Posterior vena cava (tissue), 2 donors: ENCODE measurements at regions not wholly inside any gene's neighbourhood (a gene's known extent, or its start where the extent isn't known, plus 50 kb on each side); places are given as distances from the start of the nearest gene placed in this dataset.
"Not testable (repeated sequence)": the region's sequence is repeated elsewhere in the genome, so short reads cannot be mapped to it uniquely, and the experiment has no call there.

Experiments
- DNase-seq: peaks from one replicate; pipeline ENCODE4 v3.0.0-alpha.2; 2020; ENCODE audit warnings: low spot score
- intact Hi-C, 2 donors: fragments of 100-400 bp; cut with DNase I; formaldehyde crosslinking; loops; one replicate each; pipeline versions ENCODE4 v1.14.1 to v1.14.2; 2022 to 2023
- donor health status: DM: yes; HTN: yes; CAD: no.
- donor health status: DM: yes; HTN: yes; CAD: no.

DNA sequence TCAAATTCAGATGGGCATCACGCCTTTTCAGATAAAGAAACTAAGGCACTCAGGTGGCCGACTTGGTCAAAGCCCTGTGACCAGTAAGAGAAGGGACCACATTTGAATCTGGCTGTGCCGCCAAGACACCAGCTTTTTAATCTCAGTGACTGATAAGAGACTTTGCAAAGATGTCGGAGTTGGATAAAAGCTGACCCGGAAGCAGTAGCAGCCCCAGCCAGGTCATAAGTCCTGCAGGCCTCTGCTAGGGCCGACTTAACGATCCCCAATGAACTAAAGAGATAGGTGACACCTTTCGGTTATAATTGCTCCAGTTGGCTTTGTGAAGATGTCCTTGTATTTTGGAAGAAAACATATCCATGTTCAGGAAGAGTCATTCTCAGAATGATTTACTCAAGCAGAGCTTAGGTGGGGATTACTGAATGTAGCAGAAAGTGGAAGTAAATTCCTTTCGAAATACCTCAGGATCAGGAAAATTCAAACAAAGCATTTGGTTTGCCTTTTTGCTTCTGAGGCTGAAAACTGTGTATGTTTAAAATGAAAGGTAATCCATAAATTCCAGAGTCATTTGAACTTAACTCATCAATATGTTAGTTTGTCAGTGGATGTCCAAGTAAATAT lies 164.2 kb upstream of the PITRM1 start:
- intact Hi-C loops, result no loop called here
- no peak for DNase-seq

DNA sequence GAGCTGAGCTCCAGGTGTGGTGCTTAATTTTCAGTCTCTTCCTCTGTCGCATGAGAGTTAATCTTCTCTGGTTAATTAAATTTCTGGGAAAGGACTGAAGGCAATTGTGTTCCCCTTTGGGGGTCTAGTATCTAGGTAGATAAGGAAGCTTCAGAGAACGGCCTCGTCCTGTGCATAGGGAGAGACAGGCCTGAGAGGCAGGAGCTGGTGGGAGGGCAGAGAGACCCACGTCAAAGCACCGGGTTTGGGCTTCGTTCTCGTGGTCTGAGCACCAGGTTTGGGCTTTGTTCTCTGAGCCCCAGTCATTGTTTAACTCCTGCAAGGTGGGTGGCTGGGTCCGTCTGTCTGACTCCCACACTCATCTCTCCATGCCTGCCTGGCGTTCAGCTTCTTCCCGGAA lies 160.8 kb upstream of the PITRM1 start:
- intact Hi-C loops, result no loop called here
- DNase-seq, result no peak

DNA sequence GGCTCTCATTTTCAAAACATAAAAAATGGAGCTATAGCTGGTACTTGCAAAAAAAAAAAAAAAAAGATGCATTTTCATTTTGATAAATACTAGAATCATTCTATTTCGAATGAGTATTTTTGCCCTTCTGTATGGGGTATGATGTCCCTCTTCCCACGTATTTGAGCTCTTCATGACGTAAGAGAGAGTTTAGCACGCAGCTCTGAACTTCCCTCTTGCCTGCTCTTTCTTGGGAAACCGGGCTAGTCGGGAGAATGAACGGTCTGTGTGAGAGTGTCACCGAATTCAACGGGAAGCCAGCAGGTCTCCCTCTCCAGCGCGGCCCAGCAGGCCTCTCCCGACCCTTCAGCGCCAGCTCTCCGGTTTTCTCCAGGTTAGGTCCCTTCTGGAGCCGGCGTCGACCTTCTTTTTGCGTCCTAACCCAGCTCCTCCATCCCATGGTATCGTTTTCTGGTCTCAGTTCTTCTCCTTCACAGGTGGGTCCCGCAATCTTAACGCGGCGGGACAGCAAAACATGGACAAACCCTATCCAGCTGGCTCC lies 159.2 kb upstream of the PITRM1 start:
- intact Hi-C loops, result no loop called here
- no peak for DNase-seq

DNA sequence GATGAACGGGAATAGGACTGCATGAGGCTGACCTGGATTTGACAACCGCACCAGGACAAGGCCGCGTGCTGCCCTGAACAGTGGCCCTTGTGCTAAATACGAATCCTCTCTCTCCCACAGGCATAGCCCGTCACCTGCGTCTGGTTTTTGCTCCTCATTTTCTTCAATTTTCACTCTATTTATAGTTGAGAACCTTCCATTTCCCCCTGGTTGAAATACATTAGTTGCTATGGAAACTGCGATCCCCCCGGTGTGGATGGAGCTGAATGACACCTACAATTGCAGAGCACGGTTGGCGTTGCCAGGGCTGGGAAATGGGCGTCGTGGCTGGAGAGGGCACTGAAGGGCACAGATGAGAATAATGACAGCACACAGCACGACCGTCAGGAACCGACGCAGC lies 158.6 kb upstream of the PITRM1 start:
- intact Hi-C loops, result no loop called here
- no peak for DNase-seq

DNA sequence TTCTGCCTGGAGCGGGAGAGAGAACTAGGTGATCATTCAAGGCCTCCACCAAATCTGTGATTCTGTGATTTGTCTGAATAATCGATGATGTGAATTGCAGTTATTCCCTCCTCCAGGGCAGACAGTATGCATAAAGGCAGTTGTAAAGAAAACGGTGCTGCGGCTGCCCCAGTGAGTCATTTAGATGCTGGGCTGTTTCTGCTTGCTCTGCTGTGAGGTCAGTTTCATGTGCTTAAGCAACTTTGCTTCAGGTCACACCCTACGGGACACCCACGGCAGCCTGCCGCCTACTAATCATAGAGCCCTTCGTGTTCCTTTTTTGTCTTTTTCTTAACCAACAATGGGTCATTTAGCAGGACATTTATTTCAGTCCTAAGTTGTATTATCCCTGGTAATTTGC lies 158.1 kb upstream of the PITRM1 start:
- intact Hi-C loops, result no loop called here
- peak; percentile 85 for DNase-seq

DNA sequence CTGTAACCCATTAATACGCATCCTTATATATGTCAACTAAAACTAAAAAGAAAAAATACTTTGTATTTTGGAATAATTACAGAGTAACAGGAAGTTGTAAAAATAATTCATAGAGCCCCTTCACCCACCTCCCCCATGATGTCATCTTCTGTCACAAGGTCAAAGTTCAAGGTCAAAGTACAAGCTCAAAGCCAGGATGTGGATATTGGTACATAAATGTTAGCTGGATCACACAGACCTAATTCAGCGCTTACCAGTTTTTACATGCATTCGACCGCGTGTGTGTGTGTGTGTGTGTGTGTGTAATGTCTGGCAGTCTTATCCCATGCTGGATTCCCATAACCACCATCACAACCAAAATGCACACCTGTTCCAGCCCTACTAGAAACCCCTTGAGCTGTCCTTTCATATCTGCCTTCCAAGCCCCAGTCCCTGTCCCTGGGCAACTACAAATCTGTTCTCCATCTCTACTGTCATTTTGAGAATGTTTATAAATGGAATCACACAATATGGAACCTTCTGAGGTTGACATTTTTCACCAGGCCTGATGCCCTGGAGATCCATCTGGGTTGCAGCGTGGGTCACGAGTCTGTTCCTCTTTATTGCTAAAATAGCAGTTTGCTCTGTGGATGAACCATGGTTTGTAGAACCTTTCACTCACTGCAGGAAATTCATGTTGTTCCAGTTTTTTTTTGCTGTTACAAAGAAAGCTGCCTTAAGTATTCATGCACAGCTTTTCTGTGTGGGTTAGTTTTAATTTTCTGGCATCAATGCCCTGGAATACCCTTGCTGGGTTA lies 153.6 kb upstream of the PITRM1 start:
- DNase-seq, result no peak
- intact Hi-C loops, result no loop called here

DNA sequence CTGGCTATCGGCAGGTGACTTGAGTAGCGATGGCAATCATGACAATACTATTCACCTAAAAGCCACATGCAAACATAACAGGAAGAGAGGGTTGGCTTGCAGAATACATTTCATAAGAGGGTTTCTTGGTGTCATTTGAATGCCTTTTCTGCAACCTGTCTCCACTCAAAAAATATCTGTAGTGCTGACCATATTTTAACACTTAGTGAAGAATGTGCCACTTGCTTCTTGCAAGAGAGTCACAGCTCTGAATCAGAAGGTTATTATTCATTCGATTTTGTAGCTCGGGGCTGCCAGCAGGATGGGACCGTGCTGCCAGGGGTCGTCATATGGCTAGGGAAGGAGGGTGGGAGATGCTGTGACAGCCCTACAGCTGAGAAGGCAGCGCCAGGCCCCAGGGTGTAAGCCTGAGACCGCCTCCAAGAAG lies 152.0 kb upstream of the PITRM1 start:
- no peak for DNase-seq
- intact Hi-C loops, result no loop called here

DNA sequence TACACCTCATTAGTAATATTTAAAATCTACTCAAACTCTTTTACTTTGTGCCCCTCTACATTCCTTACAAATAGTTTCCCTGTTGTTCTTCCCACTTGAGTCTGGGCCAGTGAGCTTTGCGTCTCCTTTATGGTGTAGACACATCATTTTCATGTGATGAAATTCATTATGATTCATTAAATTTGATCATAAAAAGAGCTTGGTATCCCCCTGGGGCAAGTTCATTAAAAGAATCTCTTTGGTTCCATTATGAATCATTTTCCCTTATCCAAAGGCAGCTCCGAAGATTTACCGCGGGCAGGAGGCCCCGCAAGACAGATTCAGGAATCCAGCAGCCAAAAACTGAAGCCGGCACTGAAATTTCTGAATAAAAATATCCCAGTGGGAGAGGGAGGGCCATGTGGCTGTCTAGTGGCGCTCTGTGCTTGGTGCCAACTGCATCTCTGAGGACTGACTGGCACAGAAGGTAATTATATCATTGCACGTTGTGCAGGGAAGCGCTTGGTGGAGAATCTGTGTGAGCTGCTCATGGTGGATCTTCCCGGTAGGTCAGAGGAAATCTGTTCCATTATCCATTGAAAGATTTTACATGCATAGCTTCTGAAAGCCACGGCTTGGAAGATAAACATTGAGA lies 151.4 kb upstream of the PITRM1 start:
- DNase-seq, result no peak
- intact Hi-C loops, result no loop called here

DNA sequence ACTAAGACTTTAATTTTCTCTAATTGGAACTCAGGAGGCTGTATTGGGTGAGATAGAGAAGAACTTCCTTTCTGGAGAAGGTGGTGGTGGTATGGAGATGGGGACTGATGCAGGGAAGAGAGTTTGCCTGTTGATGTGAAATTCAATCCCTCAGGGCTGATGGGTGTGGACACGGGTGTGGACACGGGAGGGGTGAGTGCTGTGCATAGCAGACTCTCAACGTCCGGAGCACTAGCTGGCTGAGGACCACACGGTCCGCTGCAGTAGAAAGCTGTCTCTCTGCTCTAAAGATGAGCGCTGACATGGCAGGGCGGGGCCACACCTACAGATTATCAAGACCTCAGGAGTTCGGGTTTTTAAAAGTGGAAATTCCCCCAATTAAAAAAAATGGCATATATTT lies 148.5 kb upstream of the PITRM1 start:
- no peak for DNase-seq
- intact Hi-C loops, result no loop called here

DNA sequence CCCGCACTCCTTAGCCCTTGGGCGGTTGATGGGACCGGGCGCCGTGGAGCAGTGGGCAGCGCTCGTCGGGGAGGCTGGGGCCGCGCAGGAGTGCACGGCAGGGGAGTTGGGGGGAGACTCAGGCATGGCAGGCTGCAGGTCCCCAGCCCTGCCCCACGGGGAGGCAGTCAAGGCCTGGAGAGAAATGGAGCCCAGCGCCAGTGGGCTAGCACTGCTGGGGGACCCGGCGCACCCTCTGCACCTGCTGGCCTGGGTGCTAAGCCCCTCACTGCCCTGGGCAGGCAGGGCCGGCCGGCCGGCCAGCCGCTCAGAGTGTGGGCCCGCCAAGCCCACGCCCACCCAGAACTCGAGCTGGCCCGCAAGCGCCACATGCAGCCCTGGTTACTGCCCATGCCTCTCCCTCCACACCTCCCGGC lies 147.2 kb upstream of the PITRM1 start:
- intact Hi-C loops, result no loop called here
- no peak for DNase-seq

DNA sequence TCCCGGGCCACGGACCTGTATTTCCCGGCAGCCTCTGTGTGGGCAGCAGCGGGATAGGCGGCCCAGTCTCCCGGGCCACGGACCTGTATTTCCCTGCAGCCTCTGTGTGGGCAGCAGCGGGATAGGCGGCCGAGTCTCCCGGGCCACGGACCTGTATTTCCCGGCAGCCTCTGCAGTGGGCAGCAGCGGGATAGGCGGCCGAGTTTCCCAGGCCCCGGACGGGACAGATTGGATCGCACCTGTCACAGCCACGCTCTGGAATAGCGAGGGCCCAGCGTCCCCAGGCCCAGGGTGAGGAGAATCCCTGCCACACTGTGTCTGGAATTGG lies 145.9 kb upstream of the PITRM1 start:
- intact Hi-C loops, DNase-seq: not testable (repeated sequence)

DNA sequence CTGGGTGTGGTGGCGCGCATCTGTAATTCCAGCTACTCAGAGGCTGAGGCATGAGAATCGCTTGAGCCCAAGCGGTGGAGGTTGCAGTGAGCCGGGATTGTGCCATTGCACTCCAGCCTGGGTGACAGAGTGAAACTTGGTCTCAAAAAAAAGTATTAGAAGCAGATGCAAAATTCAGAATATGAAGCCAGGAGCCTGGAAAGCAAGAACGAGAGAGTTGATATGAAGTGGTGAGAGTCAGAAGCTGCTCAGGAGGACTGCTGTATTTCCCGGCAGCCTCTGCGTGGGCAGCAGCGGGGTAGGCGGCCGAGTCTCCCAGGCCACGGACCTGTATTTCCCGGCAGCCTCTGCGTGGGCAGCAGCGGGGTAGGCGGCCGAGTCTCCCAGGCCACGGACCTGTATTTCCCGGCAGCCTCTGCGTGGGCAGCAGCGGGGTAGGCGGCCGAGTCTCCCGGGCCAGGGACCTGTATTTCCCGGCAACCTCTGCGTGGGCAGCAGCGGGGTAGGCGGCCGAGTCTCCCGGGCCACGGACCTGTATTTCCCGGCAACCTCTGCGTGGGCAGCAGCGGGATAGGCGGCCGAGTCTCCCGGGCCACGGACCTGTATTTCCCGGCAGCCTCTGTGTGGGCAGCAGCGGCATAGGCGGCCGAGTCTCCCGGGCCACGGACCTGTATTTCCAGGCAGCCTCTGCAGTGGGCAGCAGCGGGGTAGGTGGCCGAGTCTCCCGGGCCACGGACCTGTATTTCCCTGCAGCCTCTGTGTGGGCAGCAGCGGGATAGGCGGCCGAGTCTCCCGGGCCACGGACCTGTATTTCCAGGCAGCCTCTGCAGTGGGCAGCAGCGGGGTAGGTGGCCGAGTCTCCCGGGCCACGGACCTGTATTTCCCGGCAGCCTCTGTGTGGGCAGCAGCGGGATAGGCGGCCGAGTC lies 145.2 kb upstream of the PITRM1 start:
- intact Hi-C loops, DNase-seq: not testable (repeated sequence)

DNA sequence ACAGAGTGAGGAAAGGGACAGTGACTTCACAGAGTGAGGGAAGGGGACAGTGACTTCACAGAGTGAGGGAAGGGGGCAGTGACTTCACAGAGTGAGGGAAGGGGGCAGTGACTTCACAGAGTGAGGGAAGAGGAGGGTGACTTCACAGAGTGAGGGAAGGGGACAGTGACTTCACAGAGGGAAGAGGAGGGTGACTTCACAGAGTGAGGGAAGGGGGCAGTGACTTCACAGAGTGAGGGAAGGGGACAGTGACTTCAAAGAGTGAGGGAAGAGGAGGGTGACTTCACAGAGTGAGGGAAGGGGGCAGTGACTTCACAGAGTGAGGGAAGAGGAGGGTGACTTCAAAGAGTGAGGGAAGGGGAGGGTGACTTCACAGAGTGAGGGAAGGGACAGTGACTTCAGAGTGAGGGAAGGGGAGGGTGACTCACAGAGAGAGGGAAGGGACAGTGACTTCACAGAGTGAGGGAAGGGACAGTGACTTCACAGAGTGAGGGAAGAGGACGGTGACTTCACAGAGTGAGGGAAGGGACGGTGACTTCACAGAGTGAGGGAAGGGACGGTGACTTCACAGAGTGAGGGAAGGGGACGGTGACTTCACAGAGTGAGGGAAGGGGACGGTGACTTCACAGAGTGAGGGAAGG lies 142.0 kb upstream of the PITRM1 start:
- intact Hi-C loops, DNase-seq: not testable (repeated sequence)

DNA sequence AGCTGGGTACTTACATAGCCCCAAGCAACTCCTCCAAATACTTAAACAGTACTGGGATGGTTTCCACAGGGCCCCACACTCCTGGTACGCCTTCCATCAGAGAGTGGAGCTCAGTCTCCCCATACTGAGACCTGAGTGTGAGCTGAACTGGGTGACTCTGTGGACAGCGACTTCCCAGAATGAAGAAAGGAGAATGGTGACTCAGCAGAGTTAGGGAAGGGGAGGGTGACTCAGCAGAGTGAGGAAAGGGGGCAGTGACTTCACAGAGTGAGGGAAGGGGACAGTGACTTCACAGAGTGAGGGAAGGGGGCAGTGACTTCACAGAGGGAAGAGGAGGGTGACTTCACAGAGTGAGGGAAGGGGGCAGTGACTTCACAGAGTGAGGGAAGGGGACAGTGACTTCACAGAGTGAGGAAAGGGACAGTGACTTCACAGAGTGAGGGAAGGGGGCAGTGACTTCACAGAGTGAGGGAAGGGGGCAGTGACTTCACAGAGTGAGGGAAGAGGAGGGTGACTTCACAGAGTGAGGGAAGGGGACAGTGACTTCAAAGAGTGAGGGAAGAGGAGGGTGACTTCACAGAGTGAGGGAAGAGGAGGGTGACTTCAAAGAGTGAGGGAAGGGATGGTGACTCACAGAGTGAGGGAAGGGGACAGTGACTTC lies 141.3 kb upstream of the PITRM1 start:
- intact Hi-C loops, DNase-seq: not testable (repeated sequence)

DNA sequence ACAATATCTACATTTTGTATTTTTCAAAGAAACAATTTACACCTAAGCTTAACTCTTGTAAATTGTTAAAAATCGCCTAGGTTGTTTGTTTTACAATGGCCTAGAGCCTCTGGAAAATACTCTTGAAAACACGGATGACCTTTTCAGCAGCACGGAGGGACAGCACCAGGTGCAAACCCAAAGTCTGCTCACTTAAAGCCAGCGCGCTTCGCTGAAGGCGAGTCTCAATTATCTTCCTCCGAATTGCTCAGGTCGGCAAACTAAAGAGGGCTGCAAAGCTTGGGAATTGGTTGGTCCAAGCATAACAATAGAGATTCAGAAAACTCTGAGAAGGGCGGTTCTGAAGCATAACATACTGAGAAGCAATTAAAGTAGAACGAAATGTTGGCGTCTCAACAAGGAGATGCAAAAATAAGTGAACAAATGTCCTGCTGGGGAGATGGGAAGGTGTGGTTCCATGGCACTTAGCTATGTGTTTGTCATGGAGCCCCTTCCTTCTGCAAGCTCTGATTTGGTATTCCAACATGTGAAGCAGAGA lies 139.9 kb upstream of the PITRM1 start:
- intact Hi-C loops, result no loop called here
- DNase-seq, result no peak

DNA sequence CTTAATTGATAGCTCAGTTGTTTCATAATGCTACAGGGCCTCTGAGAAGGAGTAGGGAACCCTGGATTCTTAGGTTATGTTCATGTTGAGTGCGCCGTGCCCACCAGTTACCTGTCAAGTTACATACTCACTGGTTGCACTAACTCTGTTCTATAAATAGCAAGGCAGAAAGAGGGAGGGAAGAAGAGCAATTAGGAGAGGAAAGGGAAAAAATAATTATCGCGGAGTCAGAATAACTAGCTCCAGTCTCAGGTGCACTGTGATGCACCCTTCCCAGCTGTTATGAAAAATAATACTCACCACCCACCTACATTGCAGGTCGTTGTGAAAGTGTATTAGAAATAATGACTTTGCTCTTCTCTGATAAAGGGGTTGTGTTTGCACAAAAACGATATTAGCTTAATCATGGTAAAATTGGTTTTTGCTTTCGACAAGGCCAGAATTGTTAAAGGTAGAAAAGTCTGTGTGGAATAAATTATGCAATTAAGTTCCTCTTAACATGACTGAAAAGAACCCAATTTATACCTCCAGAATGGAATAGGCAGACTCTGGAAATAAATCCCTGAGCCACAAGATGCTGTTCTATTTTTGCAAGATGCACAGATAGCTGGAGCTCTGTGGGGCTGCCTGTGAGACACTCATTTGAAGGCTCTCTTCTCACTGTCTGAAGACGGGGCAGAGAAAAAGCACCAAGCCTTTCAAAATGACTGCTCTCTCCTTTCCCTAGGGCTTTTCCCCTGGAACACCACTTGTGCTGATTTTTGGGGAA lies 137.6 kb upstream of the PITRM1 start:
- intact Hi-C loops, result no loop called here
- DNase-seq, result no peak

DNA sequence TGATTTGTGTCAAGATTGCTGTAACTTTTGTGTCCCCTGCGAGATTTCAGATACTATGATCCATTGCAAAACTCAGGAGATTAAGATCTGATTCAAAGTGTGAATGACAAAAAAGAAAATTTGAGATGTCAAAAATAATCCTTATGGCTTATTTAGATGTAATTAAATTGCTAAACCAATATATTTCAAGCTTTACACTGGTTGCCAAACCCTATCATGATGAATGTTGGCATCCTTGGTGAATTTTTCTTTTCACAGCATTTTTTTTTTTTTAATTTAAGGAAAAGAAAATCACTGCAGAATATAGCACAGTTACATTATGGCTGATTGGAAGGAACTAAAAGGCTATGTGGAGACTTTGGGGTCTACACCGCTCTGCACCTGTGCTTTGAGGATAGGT lies 133.5 kb upstream of the PITRM1 start:
- intact Hi-C loops, result no loop called here
- no peak for DNase-seq
